ENCODE measurements at regions not wholly inside any gene's neighbourhood (a gene's known extent, or its start where the extent isn't known, plus 50 kb on each side); places are given as distances from the start of the nearest gene placed in this dataset.

GRCh38 chr12:89187507-89187906 lies 164.8 kb downstream of the DUSP6 start:
- Histone ChIP-seq H3K27me3 (ENCODE audit: insufficient read depth) (no peaks in the 10 kb centered on the region), H3K9me3 (peaks cover 16% of the 10 kb centered on the region), H3K4me2 (no peak overlapping the region), H3K36me3 (replicated peaks in 1 of 2; ENCODE audit: control insufficient read depth in 1 of 2, insufficient read depth in 2 of 2, low read length in 1 of 2) (no peaks in the 10 kb centered on the region), H3K9me2 (no peaks in the 10 kb centered on the region), H3K27ac (ENCODE audit: low read depth in 2 of 2, low read length in 1 of 2) (no peak overlapping the region), H3K9ac (no peak overlapping the region), H3K4me3 (ENCODE audit: low read depth in 2 of 2, low read length in 1 of 2) (no peak overlapping the region), H3K79me2 (ENCODE audit: insufficient read depth) (no peaks in the 10 kb centered on the region), H4K20me1 (ENCODE audit: insufficient read depth) (no peaks in the 10 kb centered on the region), H3F3A (replicated peaks; ENCODE audit: insufficient read depth) (no peaks in the 10 kb centered on the region), H2AFZ (ENCODE audit: low read depth) (no peak overlapping the region), H3K4me1 (ENCODE audit: control insufficient read depth in 1 of 2, insufficient read depth in 2 of 2, low read depth in 1 of 2, low read length in 1 of 2) (no peaks in the 10 kb centered on the region)
- DNase-seq: no peak
- TF ChIP-seq FOXM1 (IDR thresholded peaks at IDR 0.05; ENCODE audit: low read depth): no peak
- ChIA-PET CTCF (no interaction called here), POLR2A (no interaction called here)

- Histone ChIP-seq H3K9ac (no peak overlapping the region), H3K4me3 (ENCODE audit: low read depth in 2 of 2, low read length in 1 of 2) (no peak overlapping the region), H3K9me3 (peaks cover 16% of the 10 kb centered on the region), H3K4me1 (ENCODE audit: control insufficient read depth in 1 of 2, insufficient read depth in 2 of 2, low read depth in 1 of 2, low read length in 1 of 2) (no peaks in the 10 kb centered on the region), H3K27ac (ENCODE audit: low read depth in 2 of 2, low read length in 1 of 2) (no peak overlapping the region), H4K20me1 (ENCODE audit: insufficient read depth) (no peaks in the 10 kb centered on the region), H3K27me3 (ENCODE audit: insufficient read depth) (no peaks in the 10 kb centered on the region), H3F3A (replicated peaks; ENCODE audit: insufficient read depth) (no peaks in the 10 kb centered on the region), H3K4me2 (no peak overlapping the region), H2AFZ (ENCODE audit: low read depth) (no peak overlapping the region), H3K36me3 (replicated peaks in 1 of 2; ENCODE audit: control insufficient read depth in 1 of 2, insufficient read depth in 2 of 2, low read length in 1 of 2) (no peaks in the 10 kb centered on the region), H3K9me2 (no peaks in the 10 kb centered on the region), H3K79me2 (ENCODE audit: insufficient read depth) (no peaks in the 10 kb centered on the region)
- WGBS (ENCODE audit: low lambda C conversion rate): 79% methylated on average over 2 of the region's 2 CpGs
- CTCF ChIA-PET: no interaction called here
- TF ChIP-seq ELF1 (IDR thresholded peaks at IDR 0.05) (no peak), GABPA (IDR thresholded peaks at IDR 0.05; ENCODE audit: low read depth) (no peak), TEAD4 (IDR thresholded peaks at IDR 0.05; ENCODE audit: borderline replicate concordance, insufficient read depth) (no peak), ZBTB33 (IDR thresholded peaks at IDR 0.05; ENCODE audit: borderline replicate concordance, low read depth) (no peak), POLR2AphosphoS5 (IDR thresholded peaks at IDR 0.05; ENCODE audit: low read depth, low read length) (no peak), SIN3A (IDR thresholded peaks at IDR 0.05; ENCODE audit: borderline replicate concordance, low read depth, low read length) (no peak), MXI1 (IDR thresholded peaks at IDR 0.05; ENCODE audit: low read depth, low read length) (no peak), CTCF (IDR thresholded peaks at IDR 0.05) (no peak), EZH2phosphoT487 (IDR thresholded peaks at IDR 0.05; ENCODE audit: borderline replicate concordance, low read depth) (no peak), USF2 (IDR thresholded peaks at IDR 0.05; ENCODE audit: borderline replicate concordance, low read depth, low read length) (no peak), NRF1 (IDR thresholded peaks at IDR 0.05; ENCODE audit: low read depth, low read length) (no peak), USF1 (IDR thresholded peaks at IDR 0.05; ENCODE audit: borderline replicate concordance, low read depth) (no peak)
- POLR2A ChIA-PET: no interaction called here
- no peak for DNase-seq
Measured at GRCh38 chr12:89185889-89186288, 166.4 kb downstream of the DUSP6 start.
